Mesothelial cell of epicardium (in vitro differentiated cells): ENCODE measurements at regions not wholly inside any gene's neighbourhood (a gene's known extent, or its start where the extent isn't known, plus 50 kb on each side); places are given as distances from the start of the nearest gene placed in this dataset.

ENCODE experiments used
- DNase-seq, 2 experiments: peaks; one replicate each; pipeline ENCODE4 v3.0.0; 2021; ENCODE audit warnings: low spot score in 2 of 2; ENCODE audit not compliant: unreplicated experiment in 2 of 2
- H3K27ac Mint-ChIP-seq: 2 replicates; pipeline ENCODE4 v1.8.0; 2021; ENCODE audit warnings: mixed read lengths
- H3K27me3 Mint-ChIP-seq: 2 replicates; pipeline ENCODE4 v1.8.0; 2021; ENCODE audit warnings: low read depth, mixed read lengths
- H3K36me3 Mint-ChIP-seq: 2 replicates; pipeline ENCODE4 v1.8.0; 2021; ENCODE audit warnings: mixed read lengths
- H3K4me1 Mint-ChIP-seq: 2 replicates; pipeline ENCODE4 v1.8.0; 2021; ENCODE audit warnings: mixed read lengths
- H3K4me3 Mint-ChIP-seq: 2 replicates; pipeline ENCODE4 v1.8.0; 2021; ENCODE audit warnings: mild to moderate bottlenecking, moderate library complexity, mixed read lengths
- H3K9me3 Mint-ChIP-seq: 2 replicates; pipeline ENCODE4 v1.8.0; 2021; ENCODE audit warnings: mixed read lengths
- CTCF ChIP-seq: fragments of 200-600 bp; sonication (generic); IDR thresholded peaks from one replicate; pipeline ENCODE4 v1.5.0; 2021; ENCODE audit warnings: antibody characterized with exemption; ENCODE audit not compliant: unreplicated experiment

- H3K36me3 Mint-ChIP-seq = no peaks in the 10 kb centered on the region
- no peak for TF ChIP-seq CTCF
- no peak overlapping the region for H3K4me3 Mint-ChIP-seq
- H3K4me1 Mint-ChIP-seq = peaks cover 9% of the 10 kb centered on the region
- no peak overlapping the region for H3K27ac Mint-ChIP-seq
- H3K9me3 Mint-ChIP-seq = peaks cover 9% of the 10 kb centered on the region
- no peak for DNase-seq
- H3K27me3 Mint-ChIP-seq = no peaks in the 10 kb centered on the region
Measured at GRCh38 chr2:195473862-195474261, 183.2 kb upstream of the SLC39A10 start.

- peaks cover 14% of the 10 kb centered on the region for H3K4me1 Mint-ChIP-seq
- TF ChIP-seq CTCF = no peak
- no peak overlapping the region for H3K4me3 Mint-ChIP-seq
- H3K9me3 Mint-ChIP-seq = peaks cover 5% of the 10 kb centered on the region
- no peaks in the 10 kb centered on the region for H3K27me3 Mint-ChIP-seq
- no peak for DNase-seq
- H3K27ac Mint-ChIP-seq = no peak overlapping the region
- H3K36me3 Mint-ChIP-seq = no peaks in the 10 kb centered on the region
Measured at GRCh38 chr2:195472501-195473234, 184.4 kb upstream of the SLC39A10 start.

- Mint-ChIP-seq H3K4me3 (no peak overlapping the region), H3K36me3 (no peaks in the 10 kb centered on the region), H3K9me3 (peaks cover 4% of the 10 kb centered on the region), H3K27ac (no peak overlapping the region), H3K27me3 (no peaks in the 10 kb centered on the region), H3K4me1 (peaks cover 15% of the 10 kb centered on the region)
- no peak for DNase-seq
- TF ChIP-seq CTCF = no peak
Measured at GRCh38 chr2:195471807-195472206, 185.2 kb upstream of the SLC39A10 start.

GRCh38 chr2:195471163-195471562 is 185.9 kb upstream of the SLC39A10 start:
- H3K9me3 Mint-ChIP-seq = peaks cover 9% of the 10 kb centered on the region
- TF ChIP-seq CTCF = no peak
- peaks cover 15% of the 10 kb centered on the region for H3K4me1 Mint-ChIP-seq
- H3K27ac Mint-ChIP-seq = no peak overlapping the region
- DNase-seq = no peak
- H3K27me3 Mint-ChIP-seq = no peaks in the 10 kb centered on the region
- H3K4me3 Mint-ChIP-seq = no peak overlapping the region
- no peaks in the 10 kb centered on the region for H3K36me3 Mint-ChIP-seq

- H3K36me3 Mint-ChIP-seq = peaks cover under 1% of the 10 kb centered on the region
- peaks cover 14% of the 10 kb centered on the region for H3K9me3 Mint-ChIP-seq
- no peak overlapping the region for H3K27ac Mint-ChIP-seq
- no peak for DNase-seq
- no peak for TF ChIP-seq CTCF
- no peak overlapping the region for H3K4me3 Mint-ChIP-seq
- H3K27me3 Mint-ChIP-seq = no peaks in the 10 kb centered on the region
- peaks cover 14% of the 10 kb centered on the region for H3K4me1 Mint-ChIP-seq
Measured at GRCh38 chr2:195470622-195471021, 186.4 kb upstream of the SLC39A10 start.
